HepG2 (cell line): ENCODE measurements at regions not wholly inside any gene's neighbourhood (a gene's known extent, or its start where the extent isn't known, plus 50 kb on each side); places are given as distances from the start of the nearest gene placed in this dataset.

Source experiments
- ATAC-seq: fragments of 200-7000 bp; cut with Tn5 transposase; 3 replicates; pipeline ENCODE4 v1.9.1; 2020; ENCODE audit warnings: mild to moderate bottlenecking, moderate library complexity
- BruUV-seq: library from RNA; stranded (reverse); fragments of 400-500 nt; replicated peaks from 2 replicates; lab custom pipeline; 2021; lab: Mats Ljungman, UMichigan
- CTCF ChIA-PET: fragments of 300-600 bp; formaldehyde crosslinking; extraction: SDS; loops from one replicate; lab custom pipeline; 2021; ENCODE audit warnings: low total read pairs, inconsistent platforms, low intra/inter-chr PET ratio; lab: Yijun Ruan, JAX
- POLR2A ChIA-PET: fragments of 350-600 bp; sonication (Branson Sonifier 250); formaldehyde crosslinking; loops from one replicate; lab custom pipeline; 2020; ENCODE audit warnings: antibody characterized with exemption, inconsistent platforms; lab: Yijun Ruan, JAX
- DNase-seq: peaks from one replicate; pipeline ENCODE4 v3.0.0-alpha.2; 2015; ENCODE audit warnings: low spot score
- FAIRE-seq: peaks from 3 replicates; lab custom pipeline; 2011; peaks lifted over from hg19 to GRCh38; lab: Jason Lieb, UNC
- H2AFZ ChIP-seq: one replicate; pipeline ENCODE4 v1.6.1; 2011; ENCODE audit warnings: low read length, inconsistent platforms
- H3K27ac ChIP-seq: fragments of 300-600 bp; 3 replicates; pipeline ENCODE4 v1.8.0; 2011; ENCODE audit warnings: mixed run types, mild to moderate bottlenecking, mixed read lengths, low read length, inconsistent platforms; ENCODE audit not compliant: insufficient read depth; ENCODE audit errors: extremely low read length
- H3K27me3 ChIP-seq, 2 experiments: fragments of 200-600 bp in 1 of 2; 2 replicates in 1 of 2; 3 replicates in 1 of 2; pipeline versions ENCODE4 v1.6.0 to v1.8.0; 2011; ENCODE audit warnings: low read length in 2 of 2, mild to moderate bottlenecking in 2 of 2, moderate library complexity in 2 of 2, inconsistent platforms in 1 of 2; ENCODE audit not compliant: insufficient read depth in 2 of 2, control insufficient read depth in 1 of 2
- H3K36me3 ChIP-seq, 2 experiments: fragments of 200-600 bp in 1 of 2; replicated peaks in 1 of 2; 2 replicates in 1 of 2; 3 replicates in 1 of 2; pipeline versions ENCODE4 v1.5.1 to v1.8.0; 2011; ENCODE audit warnings: low read length in 2 of 2, inconsistent platforms in 1 of 2; ENCODE audit not compliant: insufficient read depth in 2 of 2, control insufficient read depth in 1 of 2
- H3K4me1 ChIP-seq: 2 replicates; pipeline ENCODE4 v1.5.1; 2012; ENCODE audit warnings: low read length, inconsistent platforms; ENCODE audit not compliant: insufficient read depth
- H3K4me2 ChIP-seq: 2 replicates; pipeline ENCODE4 v1.6.0; 2011; ENCODE audit warnings: low read depth, low read length, inconsistent platforms
- H3K4me3 ChIP-seq, 3 experiments: fragments of 200-600 bp in 1 of 3; sonication (generic), shearing (Covaris generic) in 1 of 3; replicated peaks in 1 of 3; 2 replicates each; pipeline ENCODE4 v1.5.1; 2011 to 2016; ENCODE audit warnings: low read length in 3 of 3, inconsistent platforms in 2 of 3, low read depth in 2 of 3, mild to moderate bottlenecking in 2 of 3, control low read depth in 1 of 3, mixed read lengths in 1 of 3; ENCODE audit not compliant: insufficient read depth in 1 of 3
- H3K79me2 ChIP-seq: one replicate; pipeline ENCODE4 v1.6.1; 2011; ENCODE audit warnings: low read length, inconsistent platforms; ENCODE audit not compliant: insufficient read depth
- H3K9ac ChIP-seq: 2 replicates; pipeline ENCODE4 v1.6.0; 2011; ENCODE audit warnings: mild to moderate bottlenecking, low read depth, low read length, inconsistent platforms; ENCODE audit not compliant: insufficient read depth
- H3K9me3 ChIP-seq: 2 replicates; pipeline ENCODE4 v1.5.1; 2012; ENCODE audit warnings: mild to moderate bottlenecking, low read length
- H4K20me1 ChIP-seq: 2 replicates; pipeline ENCODE4 v1.6.0; 2011; ENCODE audit warnings: inconsistent platforms, mild to moderate bottlenecking, low read length, moderate library complexity; ENCODE audit not compliant: insufficient read depth
- ARNTL ChIP-seq: sonication (generic); formaldehyde crosslinking; IDR thresholded peaks from 2 replicates; pipeline ENCODE4 v1.4.0; 2020; ENCODE audit warnings: mild to moderate bottlenecking, missing genetic modification reagents
- PHF5A ChIP-seq: IDR thresholded peaks from one replicate; pipeline ENCODE4 v1.6.1; 2018; ENCODE audit warnings: low read depth, missing genetic modification reagents; ENCODE audit not compliant: unreplicated experiment
- POGZ ChIP-seq: sonication (generic); formaldehyde crosslinking; IDR thresholded peaks from 2 replicates; pipeline ENCODE4 v1.4.0; 2020; ENCODE audit warnings: mild to moderate bottlenecking, missing genetic modification reagents
- RBM22 ChIP-seq: fragments of 200-400 bp; formaldehyde crosslinking; optimal IDR thresholded peaks from 2 replicates; pipeline ENCODE3; 2017; ENCODE audit warnings: mild to moderate bottlenecking, low read length, moderate library complexity
- RELA ChIP-seq: sonication (generic); formaldehyde crosslinking; IDR thresholded peaks from 2 replicates; pipeline ENCODE4 v1.4.0; 2020; ENCODE audit warnings: missing genetic modification reagents
- RNF2 ChIP-seq: fragments of 450-650 bp; conservative IDR thresholded peaks from 2 replicates; pipeline ENCODE4 v1.6.1; 2016; ENCODE audit warnings: low read depth
- ZBTB3 ChIP-seq: sonication (generic); formaldehyde crosslinking; IDR thresholded peaks from 2 replicates; pipeline ENCODE4 v1.4.0; 2020; ENCODE audit warnings: low read depth, mild to moderate bottlenecking, moderate library complexity, missing genetic modification reagents, borderline replicate concordance
- ZKSCAN1 ChIP-seq: fragments of 150-350 bp; IDR thresholded peaks from 2 replicates; pipeline ENCODE4 v1.6.1; 2014; ENCODE audit warnings: low read length
- ZNF138 ChIP-seq: sonication (generic); formaldehyde crosslinking; IDR thresholded peaks from 2 replicates; pipeline ENCODE4 v1.5.0; 2020; ENCODE audit warnings: mild to moderate bottlenecking, low read depth, missing genetic modification reagents
- ZNF572 ChIP-seq: sonication (generic); formaldehyde crosslinking; IDR thresholded peaks from 2 replicates; pipeline ENCODE4 v1.5.1; 2020; ENCODE audit warnings: mild to moderate bottlenecking, missing genetic modification reagents
- ZNF589 ChIP-seq: sonication (generic); formaldehyde crosslinking; conservative IDR thresholded peaks from 2 replicates; pipeline ENCODE4 v1.8.0; 2022; ENCODE audit warnings: mild to moderate bottlenecking, moderate library complexity, missing genetic modification reagents
- ZNF839 ChIP-seq: sonication (generic); formaldehyde crosslinking; IDR thresholded peaks from 2 replicates; pipeline ENCODE4 v1.4.0; 2020; ENCODE audit warnings: missing genetic modification reagents, mild to moderate bottlenecking, borderline replicate concordance
- WGBS: methylation state at CpG from one replicate; pipeline ENCODE4 v1.1.6; 2017; ENCODE audit warnings: low lambda C conversion rate; 5-methylcytosine and 5-hydroxymethylcytosine counted together
- in situ Hi-C: cut with HindIII; loops from 2 replicates; pipeline ENCODE4 v1.10.0; 2017; ENCODE audit warnings: low pct_unique_long_range_greater_than_20kb; ENCODE audit not compliant: extremely low pct_ligation_motif_present
- intact Hi-C: fragments of 100-400 bp; cut with micrococcal nuclease; formaldehyde crosslinking; loops from one replicate; pipeline ENCODE4 v1.10.0; 2022; ENCODE audit not compliant: unreplicated experiment
- TF ChIP-seq, protein P1 (sequence below), 2 experiments: fragments of 450-650 bp in 1 of 2; sonication (generic) in 1 of 2; formaldehyde crosslinking in 1 of 2; IDR thresholded peaks; 2 replicates each; pipeline versions ENCODE4 v1.6.1 to v1.8.0; 2016 to 2022; ENCODE audit warnings: antibody characterized with exemption in 1 of 2, mild to moderate bottlenecking in 1 of 2, missing genetic modification reagents in 1 of 2
- TF ChIP-seq, protein P2 (sequence below): sonication (generic); formaldehyde crosslinking; IDR thresholded peaks from 2 replicates; pipeline ENCODE4 v1.5.1; 2020; ENCODE audit warnings: mild to moderate bottlenecking, missing genetic modification reagents, moderate library complexity
- TF ChIP-seq, protein P3 (sequence below), 2 experiments: fragments of 450-650 bp in 1 of 2; sonication (generic) in 1 of 2; formaldehyde crosslinking; IDR thresholded peaks; 2 replicates each; pipeline versions ENCODE4 v1.5.0 to v1.8.0; 2020 to 2022; ENCODE audit warnings: mild to moderate bottlenecking in 1 of 2, missing genetic modification reagents in 1 of 2

DNA sequence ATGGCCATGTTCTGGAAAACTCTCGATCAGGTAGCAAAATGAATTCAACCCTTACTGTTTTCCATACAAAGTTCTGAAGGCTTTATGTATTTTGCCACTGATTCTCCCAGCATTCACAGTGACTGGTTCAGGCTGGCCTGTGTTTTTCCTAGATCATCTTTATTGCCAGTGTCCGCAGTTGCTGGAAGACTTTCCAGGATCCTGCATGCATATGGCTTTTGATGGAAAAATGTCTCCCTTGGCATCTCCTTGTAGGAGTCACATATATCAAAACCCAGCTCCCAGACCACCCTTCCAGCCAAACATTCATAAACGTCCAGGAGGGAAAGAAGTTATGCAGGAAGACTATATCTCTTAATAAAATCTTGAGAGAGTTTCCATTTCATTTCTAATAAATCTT lies 588.8 kb downstream of the MAFB start:
- intact Hi-C loops (no loop called here), in situ Hi-C loops (no loop called here)
- H4K20me1 ChIP-seq, result no peaks in the 10 kb centered on the region
- no peaks in the 10 kb centered on the region for H3K79me2 ChIP-seq
- H3K36me3 ChIP-seq, result no peaks in the 10 kb centered on the region
- H3K9me3 ChIP-seq, result peaks cover 40% of the 10 kb centered on the region
- H3K4me2 ChIP-seq, result no peak overlapping the region
- H3K4me1 ChIP-seq, result no peaks in the 10 kb centered on the region
- H3K27ac ChIP-seq, result no peak overlapping the region
- no peak overlapping the region for H3K4me3 ChIP-seq
- ChIA-PET CTCF (no interaction called here), POLR2A (no interaction called here)
- H3K27me3 ChIP-seq, result no peaks in the 10 kb centered on the region
- WGBS, result 23% methylated on average over 3 of the region's 3 CpGs
- no TSS peak for BruUV-seq
- no peak overlapping the region for H3K9ac ChIP-seq
- DNase-seq, result no peak
- no peak for FAIRE-seq
- no peak for ATAC-seq
- no peak overlapping the region for H2AFZ ChIP-seq
- TF ChIP-seq POGZ (CRISPR knock-in tag), result no peak
- TF ChIP-seq ZNF589 (CRISPR knock-in tag), result no peak
- no peak for TF ChIP-seq ZNF138 (CRISPR knock-in tag)
- TF ChIP-seq ZNF572, result no peak
- TF ChIP-seq ZKSCAN1, result no peak
- TF ChIP-seq, protein P1, sequence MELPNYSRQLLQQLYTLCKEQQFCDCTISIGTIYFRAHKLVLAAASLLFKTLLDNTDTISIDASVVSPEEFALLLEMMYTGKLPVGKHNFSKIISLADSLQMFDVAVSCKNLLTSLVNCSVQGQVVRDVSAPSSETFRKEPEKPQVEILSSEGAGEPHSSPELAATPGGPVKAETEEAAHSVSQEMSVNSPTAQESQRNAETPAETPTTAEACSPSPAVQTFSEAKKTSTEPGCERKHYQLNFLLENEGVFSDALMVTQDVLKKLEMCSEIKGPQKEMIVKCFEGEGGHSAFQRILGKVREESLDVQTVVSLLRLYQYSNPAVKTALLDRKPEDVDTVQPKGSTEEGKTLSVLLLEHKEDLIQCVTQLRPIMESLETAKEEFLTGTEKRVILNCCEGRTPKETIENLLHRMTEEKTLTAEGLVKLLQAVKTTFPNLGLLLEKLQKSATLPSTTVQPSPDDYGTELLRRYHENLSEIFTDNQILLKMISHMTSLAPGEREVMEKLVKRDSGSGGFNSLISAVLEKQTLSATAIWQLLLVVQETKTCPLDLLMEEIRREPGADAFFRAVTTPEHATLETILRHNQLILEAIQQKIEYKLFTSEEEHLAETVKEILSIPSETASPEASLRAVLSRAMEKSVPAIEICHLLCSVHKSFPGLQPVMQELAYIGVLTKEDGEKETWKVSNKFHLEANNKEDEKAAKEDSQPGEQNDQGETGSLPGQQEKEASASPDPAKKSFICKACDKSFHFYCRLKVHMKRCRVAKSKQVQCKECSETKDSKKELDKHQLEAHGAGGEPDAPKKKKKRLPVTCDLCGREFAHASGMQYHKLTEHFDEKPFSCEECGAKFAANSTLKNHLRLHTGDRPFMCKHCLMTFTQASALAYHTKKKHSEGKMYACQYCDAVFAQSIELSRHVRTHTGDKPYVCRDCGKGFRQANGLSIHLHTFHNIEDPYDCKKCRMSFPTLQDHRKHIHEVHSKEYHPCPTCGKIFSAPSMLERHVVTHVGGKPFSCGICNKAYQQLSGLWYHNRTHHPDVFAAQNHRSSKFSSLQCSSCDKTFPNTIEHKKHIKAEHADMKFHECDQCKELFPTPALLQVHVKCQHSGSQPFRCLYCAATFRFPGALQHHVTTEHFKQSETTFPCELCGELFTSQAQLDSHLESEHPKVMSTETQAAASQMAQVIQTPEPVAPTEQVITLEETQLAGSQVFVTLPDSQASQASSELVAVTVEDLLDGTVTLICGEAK (IDR thresholded peaks at IDR 0.05), result no peak
- TF ChIP-seq, protein P1 (CRISPR knock-in tag; IDR thresholded peaks at IDR 0.05), result no peak
- no peak for TF ChIP-seq PHF5A (CRISPR knock-in tag)
- TF ChIP-seq, protein P2, sequence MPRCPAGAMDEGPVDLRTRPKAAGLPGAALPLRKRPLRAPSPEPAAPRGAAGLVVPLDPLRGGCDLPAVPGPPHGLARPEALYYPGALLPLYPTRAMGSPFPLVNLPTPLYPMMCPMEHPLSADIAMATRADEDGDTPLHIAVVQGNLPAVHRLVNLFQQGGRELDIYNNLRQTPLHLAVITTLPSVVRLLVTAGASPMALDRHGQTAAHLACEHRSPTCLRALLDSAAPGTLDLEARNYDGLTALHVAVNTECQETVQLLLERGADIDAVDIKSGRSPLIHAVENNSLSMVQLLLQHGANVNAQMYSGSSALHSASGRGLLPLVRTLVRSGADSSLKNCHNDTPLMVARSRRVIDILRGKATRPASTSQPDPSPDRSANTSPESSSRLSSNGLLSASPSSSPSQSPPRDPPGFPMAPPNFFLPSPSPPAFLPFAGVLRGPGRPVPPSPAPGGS (CRISPR knock-in tag), result no peak
- no peak for TF ChIP-seq ZBTB3 (CRISPR knock-in tag)
- no peak for TF ChIP-seq RNF2
- TF ChIP-seq ARNTL (CRISPR knock-in tag), result no peak
- TF ChIP-seq, protein P3, sequence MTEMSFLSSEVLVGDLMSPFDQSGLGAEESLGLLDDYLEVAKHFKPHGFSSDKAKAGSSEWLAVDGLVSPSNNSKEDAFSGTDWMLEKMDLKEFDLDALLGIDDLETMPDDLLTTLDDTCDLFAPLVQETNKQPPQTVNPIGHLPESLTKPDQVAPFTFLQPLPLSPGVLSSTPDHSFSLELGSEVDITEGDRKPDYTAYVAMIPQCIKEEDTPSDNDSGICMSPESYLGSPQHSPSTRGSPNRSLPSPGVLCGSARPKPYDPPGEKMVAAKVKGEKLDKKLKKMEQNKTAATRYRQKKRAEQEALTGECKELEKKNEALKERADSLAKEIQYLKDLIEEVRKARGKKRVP (CRISPR knock-in tag; IDR thresholded peaks at IDR 0.05), result no peak
- TF ChIP-seq RBM22, result no peak
- no peak for TF ChIP-seq RELA (CRISPR knock-in tag)
- TF ChIP-seq ZNF839 (CRISPR knock-in tag), result no peak
